T-cell (primary cell): ENCODE measurements at regions not wholly inside any gene's neighbourhood (a gene's known extent, or its start where the extent isn't known, plus 50 kb on each side); places are given as distances from the start of the nearest gene placed in this dataset.

Experiments used
- ATAC-seq, 4 experiments: fragments of 200-7000 bp in 3 of 4; fragments of 150-1000 bp in 1 of 4; cut with Tn5 transposase; replicated peaks in 1 of 4; 1 replicate in 3 of 4; 2 replicates in 1 of 4; pipeline ENCODE4 v1.10.0; 2021; ENCODE audit warnings: moderate library complexity in 3 of 4, mild to moderate bottlenecking in 2 of 4, moderate number of reproducible peaks in 1 of 4
- CTCF ChIA-PET, 2 donors: fragments of 300-600 bp; sonication (Branson Sonifier 250); formaldehyde crosslinking; loops; one replicate each; lab custom pipeline; 2022; ENCODE audit warnings: antibody characterized with exemption in 2 of 2; lab: Charles Lee
- POLR2A ChIA-PET, 2 donors: fragments of 300-600 bp; sonication (Branson Sonifier 250); formaldehyde crosslinking; loops; one replicate each; lab custom pipeline; 2022; ENCODE audit warnings: antibody characterized with exemption in 2 of 2; lab: Charles Lee
- DNase-seq, 35 experiments: peaks; one replicate each; pipeline versions ENCODE4 v3.0.0 to v3.0.0-alpha.2; 2013 to 2023
- H3K27ac ChIP-seq: one replicate; pipeline ENCODE4 v1.5.1; 2013; ENCODE audit warnings: low read length
- H3K27me3 ChIP-seq, 2 experiments: replicated peaks in 1 of 2; 1 replicate in 1 of 2; 2 replicates in 1 of 2; pipeline versions ENCODE4 v1.6.1 to v1.7.0; 2013; ENCODE audit warnings: low read length in 1 of 2, mixed read lengths in 1 of 2; ENCODE audit not compliant: control insufficient read depth in 2 of 2, insufficient read depth in 2 of 2; ENCODE audit errors: extremely low read depth in 1 of 2
- H3K36me3 ChIP-seq, 2 donors: 1 replicate in 1 of 2; 2 replicates in 1 of 2; pipeline versions ENCODE4 v1.6.1 to v1.7.0; 2013; ENCODE audit warnings: low read length in 1 of 2; ENCODE audit not compliant: control insufficient read depth in 2 of 2, insufficient read depth in 1 of 2; ENCODE audit errors: extremely low read depth in 1 of 2
- H3K4me1 ChIP-seq, 2 experiments: 1 replicate in 1 of 2; 2 replicates in 1 of 2; pipeline versions ENCODE4 v1.6.1 to v1.7.0; 2013; ENCODE audit warnings: low read length in 2 of 2, mixed read lengths in 1 of 2; ENCODE audit not compliant: insufficient read depth in 2 of 2, control insufficient read depth in 1 of 2; ENCODE audit errors: extremely low read depth in 1 of 2
- H3K4me3 ChIP-seq, 2 donors: 1 replicate in 1 of 2; 2 replicates in 1 of 2; pipeline versions ENCODE4 v1.5.1 to v1.7.0; 2013; ENCODE audit warnings: mild to moderate bottlenecking in 2 of 2, low read length in 1 of 2, moderate library complexity in 1 of 2; ENCODE audit not compliant: control insufficient read depth in 1 of 2; ENCODE audit errors: extremely low read depth in 1 of 2
- H3K9me3 ChIP-seq: 2 replicates; pipeline ENCODE4 v1.7.0; 2013
- H3K27ac Mint-ChIP-seq, 2 donors: one replicate each; pipeline ENCODE4 v1.8.0; 2020 to 2021; ENCODE audit warnings: mild to moderate bottlenecking in 2 of 2, mixed read lengths in 2 of 2
- H3K27me3 Mint-ChIP-seq, 2 donors: one replicate each; pipeline ENCODE4 v1.8.0; 2021 to 2022; ENCODE audit warnings: mixed read lengths in 2 of 2
- H3K36me3 Mint-ChIP-seq: one replicate; pipeline ENCODE4 v1.8.0; 2021; ENCODE audit warnings: mixed read lengths
- H3K4me1 Mint-ChIP-seq, 3 donors: one replicate each; pipeline ENCODE4 v1.8.0; 2020 to 2022; ENCODE audit warnings: mixed read lengths in 3 of 3, mild to moderate bottlenecking in 1 of 3
- H3K4me3 Mint-ChIP-seq, 3 donors: one replicate each; pipeline ENCODE4 v1.8.0; 2020 to 2022; ENCODE audit warnings: mild to moderate bottlenecking in 3 of 3, mixed read lengths in 3 of 3, moderate library complexity in 3 of 3
- H3K9me3 Mint-ChIP-seq, 3 donors: one replicate each; pipeline ENCODE4 v1.8.0; 2020 to 2022; ENCODE audit warnings: mixed read lengths in 3 of 3
- WGBS: methylation state at CpG from one replicate; pipeline ENCODE4 v1.1.5; 2013; ENCODE audit warnings: missing lambda C conversion rate; ENCODE audit not compliant: insufficient coverage; 5-methylcytosine and 5-hydroxymethylcytosine counted together

DNA sequence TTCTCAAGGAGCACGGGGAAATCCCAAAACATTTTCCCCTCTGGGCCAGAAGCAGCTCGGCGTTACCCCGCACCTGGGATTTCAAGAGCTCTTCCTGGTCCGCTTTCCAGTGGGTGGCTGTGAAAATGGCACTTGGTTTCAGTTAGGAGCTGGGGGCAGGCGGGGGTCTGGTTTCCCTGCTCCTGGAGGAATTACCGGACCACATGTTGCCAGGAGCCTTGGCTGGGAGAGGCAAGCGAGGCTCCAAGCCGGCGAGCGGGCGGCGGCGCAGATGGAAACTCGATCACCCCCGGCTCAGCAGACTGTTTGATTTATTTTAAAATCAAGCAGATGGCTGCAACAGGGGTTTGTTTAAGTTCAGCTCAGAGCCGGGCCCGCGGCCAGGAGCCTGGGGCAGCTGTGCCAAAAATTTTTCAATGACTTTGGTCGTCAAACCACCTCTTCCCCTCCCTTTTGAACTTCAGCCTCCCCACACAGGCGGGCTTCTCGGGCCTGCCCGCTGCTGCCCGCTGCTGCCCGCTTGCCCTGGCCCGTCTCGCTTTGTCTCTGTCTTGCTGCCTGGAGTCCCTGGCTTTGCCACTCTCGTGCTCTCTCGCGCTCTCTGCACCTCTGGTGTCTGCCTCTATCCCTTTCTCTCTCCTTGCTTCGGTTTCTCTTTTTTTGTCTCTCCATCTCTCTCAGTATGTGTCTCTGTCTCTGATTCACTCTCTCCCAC is 108.0 kb upstream of the CIBAR2 start:
- no peaks in the 10 kb centered on the region for H3K36me3 ChIP-seq
- Mint-ChIP-seq H3K4me1 (no peaks in the 10 kb centered on the region), H3K9me3 (no peaks in the 10 kb centered on the region), H3K4me3 (no peak overlapping the region), H3K27me3 (peaks cover 0 to 11% of the 10 kb centered on the region in 2 donors), H3K27ac (no peak overlapping the region), H3K36me3 (no peaks in the 10 kb centered on the region)
- peaks cover 0 to 24% of the 10 kb centered on the region in 2 experiments for H3K27me3 ChIP-seq
- no peak overlapping the region for H3K27ac ChIP-seq
- ATAC-seq (no peak), DNase-seq (no peak)
- 78% methylated on average over 21 of the region's 31 CpGs for WGBS
- no peaks in the 10 kb centered on the region for H3K4me1 ChIP-seq
- no peaks in the 10 kb centered on the region for H3K9me3 ChIP-seq
- CTCF ChIA-PET = no interaction called here
- POLR2A ChIA-PET = no interaction called here
- no peak overlapping the region for H3K4me3 ChIP-seq

DNA sequence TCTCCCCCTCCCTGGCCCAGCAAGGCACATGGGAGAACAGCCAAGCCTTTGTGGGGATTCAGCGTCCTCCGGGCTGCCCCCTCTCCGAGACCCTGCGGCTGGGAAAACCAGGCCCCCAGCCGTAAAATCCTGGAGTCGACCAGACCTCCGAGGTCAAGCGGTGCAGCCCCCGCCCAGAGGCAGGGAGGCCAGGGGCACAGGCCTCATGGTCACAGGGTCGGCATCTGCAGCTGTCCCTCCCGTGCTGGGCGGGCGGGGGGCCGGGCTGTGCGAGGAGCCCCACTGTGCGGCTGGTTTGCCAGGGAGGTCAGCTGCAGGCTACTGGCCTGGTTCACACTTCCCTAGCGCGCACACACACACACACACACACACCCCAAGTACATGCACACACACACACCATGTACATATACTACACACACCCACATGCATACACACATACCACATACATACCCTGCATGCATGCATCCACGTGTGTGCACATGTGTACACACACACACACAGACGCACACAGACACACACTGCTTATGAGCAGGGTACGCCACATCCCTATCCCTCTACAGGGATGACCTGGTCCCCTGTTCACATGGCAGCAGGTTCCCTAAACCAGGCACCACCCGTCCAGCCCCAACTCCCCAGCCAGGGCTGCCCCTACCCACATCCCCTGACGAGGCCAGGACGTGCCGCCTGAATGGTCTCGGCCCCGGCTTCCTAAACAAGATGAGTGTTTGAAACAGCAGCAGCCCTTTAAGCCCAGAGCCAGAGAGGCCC is 108.9 kb upstream of the CIBAR2 start:
- no peak overlapping the region for H3K27ac ChIP-seq
- ATAC-seq (no peak), DNase-seq (no peak)
- POLR2A ChIA-PET = no interaction called here
- H3K4me3 ChIP-seq = no peak overlapping the region
- H3K4me1 Mint-ChIP-seq = no peaks in the 10 kb centered on the region
- WGBS = 89% methylated on average over 22 of the region's 27 CpGs
- H3K4me3 Mint-ChIP-seq = no peak overlapping the region
- peaks cover 0 to 11% of the 10 kb centered on the region in 2 donors for H3K27me3 Mint-ChIP-seq
- no peaks in the 10 kb centered on the region for H3K9me3 Mint-ChIP-seq
- H3K36me3 ChIP-seq = no peaks in the 10 kb centered on the region
- H3K27me3 ChIP-seq = peaks cover 0 to 28% of the 10 kb centered on the region in 2 experiments
- CTCF ChIA-PET = no interaction called here
- H3K36me3 Mint-ChIP-seq = no peaks in the 10 kb centered on the region
- no peaks in the 10 kb centered on the region for H3K9me3 ChIP-seq
- no peak overlapping the region for H3K27ac Mint-ChIP-seq
- H3K4me1 ChIP-seq = no peaks in the 10 kb centered on the region

DNA sequence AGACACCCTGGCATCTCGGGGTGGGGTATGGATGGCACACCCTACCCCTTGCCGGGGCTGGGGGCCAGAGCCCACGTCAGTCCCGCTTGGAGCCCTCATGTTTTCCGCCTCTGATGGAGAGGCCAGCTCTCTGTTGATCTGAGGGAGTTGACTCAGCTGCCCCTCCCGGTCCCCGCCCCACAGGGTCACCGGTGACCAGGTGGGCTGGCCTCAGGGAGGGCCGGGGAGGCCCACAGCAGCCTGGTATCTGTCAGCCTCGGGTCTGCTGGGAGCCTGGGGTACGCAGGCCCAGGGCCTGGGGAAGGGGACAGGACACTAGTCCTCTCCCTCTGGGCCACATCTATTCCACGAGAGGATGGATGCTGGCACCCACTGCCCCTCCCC is 109.5 kb upstream of the CIBAR2 start:
- no peaks in the 10 kb centered on the region for H3K9me3 Mint-ChIP-seq
- Histone ChIP-seq H3K27me3 (peaks cover 0 to 28% of the 10 kb centered on the region in 2 experiments), H3K36me3 (no peaks in the 10 kb centered on the region), H3K4me3 (no peak overlapping the region), H3K4me1 (no peaks in the 10 kb centered on the region), H3K9me3 (no peaks in the 10 kb centered on the region), H3K27ac (no peak overlapping the region)
- DNase-seq = no peak
- WGBS = 76% methylated on average over 11 of the region's 12 CpGs
- ATAC-seq = no peak
- no peak overlapping the region for H3K4me3 Mint-ChIP-seq
- H3K36me3 Mint-ChIP-seq = no peaks in the 10 kb centered on the region
- no peaks in the 10 kb centered on the region for H3K4me1 Mint-ChIP-seq
- H3K27me3 Mint-ChIP-seq = peaks cover 0 to 11% of the 10 kb centered on the region in 2 donors
- H3K27ac Mint-ChIP-seq = no peak overlapping the region
- ChIA-PET POLR2A (no interaction called here), CTCF (no interaction called here)

GRCh38 chr16:85222155-85222863 is 110.0 kb upstream of the CIBAR2 start:
- Histone ChIP-seq H3K27me3 (peaks cover 0 to 28% of the 10 kb centered on the region in 2 experiments), H3K27ac (no peak overlapping the region), H3K9me3 (no peaks in the 10 kb centered on the region), H3K4me1 (no peaks in the 10 kb centered on the region), H3K4me3 (no peak overlapping the region), H3K36me3 (no peaks in the 10 kb centered on the region)
- Mint-ChIP-seq H3K9me3 (no peaks in the 10 kb centered on the region), H3K36me3 (no peaks in the 10 kb centered on the region), H3K4me3 (no peak overlapping the region), H3K27me3 (peaks cover 0 to 9% of the 10 kb centered on the region in 2 donors), H3K27ac (no peak overlapping the region), H3K4me1 (no peaks in the 10 kb centered on the region)
- ATAC-seq (no peak), DNase-seq (no peak)
- POLR2A ChIA-PET = no interaction called here
- CTCF ChIA-PET = no interaction called here
- WGBS = 91% methylated on average over 14 of the region's 23 CpGs

- no peak overlapping the region for H3K27ac Mint-ChIP-seq
Measured at GRCh38 chr16:85225257-85225656, 113.0 kb upstream of the CIBAR2 start.

GRCh38 chr16:85225721-85226120 is 113.4 kb upstream of the CIBAR2 start:
- Histone ChIP-seq H3K27ac (no peak overlapping the region), H3K27me3 (peaks cover 0 to 34% of the 10 kb centered on the region in 2 experiments), H3K9me3 (no peaks in the 10 kb centered on the region), H3K4me3 (no peak overlapping the region), H3K36me3 (no peaks in the 10 kb centered on the region), H3K4me1 (no peaks in the 10 kb centered on the region)
- Mint-ChIP-seq H3K4me3 (no peak overlapping the region), H3K9me3 (no peaks in the 10 kb centered on the region), H3K4me1 (no peaks in the 10 kb centered on the region), H3K27ac (no peak overlapping the region), H3K27me3 (peaks cover 3 to 14% of the 10 kb centered on the region in 2 donors), H3K36me3 (no peaks in the 10 kb centered on the region)
- ATAC-seq (no peak), DNase-seq (no peak)
- WGBS = 79% methylated on average over 3 of the region's 4 CpGs
- ChIA-PET CTCF (no interaction called here), POLR2A (no interaction called here)

More at GRCh38 chr16:85225257-85225656, 113.0 kb upstream of the CIBAR2 start:
- Mint-ChIP-seq H3K27me3 (peaks cover 3 to 14% of the 10 kb centered on the region in 2 donors), H3K9me3 (no peaks in the 10 kb centered on the region), H3K36me3 (no peaks in the 10 kb centered on the region), H3K4me1 (no peaks in the 10 kb centered on the region), H3K4me3 (no peak overlapping the region)
- no peaks in the 10 kb centered on the region for H3K36me3 ChIP-seq
- ChIA-PET CTCF (no interaction called here), POLR2A (no interaction called here)
- H3K4me1 ChIP-seq = no peaks in the 10 kb centered on the region
- H3K4me3 ChIP-seq = no peak overlapping the region
- no peak overlapping the region for H3K27ac ChIP-seq
- 77% methylated on average over 6 of the region's 9 CpGs for WGBS
- H3K9me3 ChIP-seq = no peaks in the 10 kb centered on the region
- no peak for ATAC-seq
- H3K27me3 ChIP-seq = peaks cover 0 to 38% of the 10 kb centered on the region in 2 experiments
- DNase-seq = no peak
